Skin of body (tissue), 1 donor: ENCODE measurements at regions not wholly inside any gene's neighbourhood (a gene's known extent, or its start where the extent isn't known, plus 50 kb on each side); places are given as distances from the start of the nearest gene placed in this dataset.

Source experiments
- DNase-seq: peaks from one replicate; lab custom pipeline; 2025; lab: John Stamatoyannopoulos, UW

DNA sequence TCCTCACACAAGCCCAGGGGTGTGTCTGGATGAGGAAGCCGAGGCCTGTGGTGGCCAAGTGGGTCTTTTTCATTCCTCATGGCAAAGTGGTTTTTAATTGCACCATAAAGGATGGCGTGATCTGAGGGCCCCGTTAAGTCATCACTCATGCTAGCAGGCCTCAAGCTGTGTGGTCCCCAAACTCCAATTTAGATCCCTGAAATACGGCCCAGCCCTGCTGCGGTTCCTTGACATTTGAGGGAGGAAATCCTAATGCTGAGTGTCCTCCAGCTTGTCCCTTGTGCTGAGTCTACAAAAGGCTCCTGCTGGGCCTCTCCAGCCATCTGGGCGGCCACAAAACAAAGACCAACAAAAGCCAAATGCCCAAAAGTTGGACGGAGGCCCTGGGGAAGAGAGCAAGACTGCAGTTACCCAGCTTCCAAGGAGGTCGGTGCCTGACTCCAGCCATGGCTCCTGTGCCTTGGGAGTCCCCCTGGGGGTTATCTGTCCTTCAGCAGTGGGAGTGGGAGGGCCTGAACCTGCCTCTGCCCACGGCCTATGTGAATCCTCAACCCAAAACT, 162.3 kb upstream of the PDE10A start:
- no peak for DNase-seq

GRCh38 chr6:165823609-165824326, 160.7 kb upstream of the PDE10A start:
- DNase-seq: no peak

DNA sequence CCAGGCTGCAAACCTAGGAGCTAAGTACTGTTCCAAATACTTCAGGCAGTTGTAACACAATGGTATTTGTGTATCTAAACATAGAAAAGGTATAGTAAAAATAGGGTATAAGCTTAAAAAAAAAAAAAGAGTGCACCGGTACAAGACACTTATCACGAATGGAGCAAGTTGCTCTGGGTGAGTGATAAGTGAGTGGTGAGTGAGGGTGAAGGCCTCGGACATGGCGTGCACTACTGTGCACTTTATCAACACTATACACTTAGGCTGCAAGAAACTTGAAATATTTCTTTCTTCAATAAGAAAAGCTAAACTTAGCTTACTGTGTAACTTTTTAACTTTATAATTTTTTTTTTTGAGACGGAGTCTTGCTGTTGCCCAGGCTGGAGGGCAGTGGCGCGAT, 159.5 kb upstream of the PDE10A start:
- no peak for DNase-seq

DNA sequence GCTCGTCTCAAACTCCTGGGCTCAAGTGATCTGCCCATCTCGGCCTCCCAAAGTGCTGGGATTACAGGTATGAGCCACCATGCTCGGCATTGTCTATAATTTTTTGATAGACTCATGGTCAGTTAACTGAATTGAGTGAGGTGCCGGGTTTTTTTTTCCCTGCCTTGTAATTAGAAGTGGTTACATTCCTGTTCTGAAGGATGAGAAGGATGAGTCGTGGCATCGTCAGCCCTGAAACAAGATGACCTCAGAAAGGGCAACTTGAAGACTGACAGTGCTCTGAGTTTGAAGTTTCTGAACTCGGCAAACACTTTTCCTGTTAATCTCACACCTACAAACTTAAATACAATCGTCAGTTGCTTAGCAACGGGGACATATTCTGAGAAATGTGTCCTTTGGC, 158.7 kb upstream of the PDE10A start:
- no peak for DNase-seq

DNA sequence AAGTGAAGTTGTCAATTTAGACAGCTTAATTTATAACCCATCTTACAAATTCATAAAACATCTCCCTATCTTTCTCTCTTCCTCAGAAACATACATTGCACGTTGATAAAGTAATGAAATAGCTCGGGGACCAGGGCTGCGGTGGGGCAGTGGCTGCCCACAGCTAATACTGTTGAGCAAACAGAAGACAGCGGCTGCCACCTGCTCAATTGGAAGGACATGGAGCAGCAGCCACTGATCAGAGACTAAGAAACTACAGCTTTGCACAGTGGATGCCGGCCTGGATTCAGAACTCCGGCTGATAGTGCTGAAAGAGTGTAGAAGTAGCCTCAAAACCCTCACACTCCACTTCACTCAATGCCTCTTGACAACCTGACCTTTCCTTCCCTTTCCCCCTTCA, 157.9 kb upstream of the PDE10A start:
- no peak for DNase-seq

DNA sequence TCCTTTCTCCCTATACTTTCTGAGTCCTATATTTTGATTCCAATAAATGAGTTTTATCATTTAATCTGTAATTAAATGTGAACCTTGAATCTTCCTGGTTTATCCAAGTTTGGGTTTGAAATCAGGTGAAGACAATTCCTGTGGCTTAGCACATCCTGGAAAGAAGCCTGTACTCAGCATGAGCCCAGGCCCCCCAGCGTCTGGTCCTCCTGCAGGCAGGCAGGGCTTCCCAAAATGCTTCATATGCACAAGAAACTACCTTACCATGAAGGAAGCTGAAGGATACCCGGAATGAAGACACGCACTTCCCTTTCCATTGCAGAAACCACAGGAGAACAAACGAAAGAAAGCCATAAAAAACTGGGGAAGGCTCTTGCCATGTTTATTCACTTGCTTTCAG, 157.4 kb upstream of the PDE10A start:
- DNase-seq: no peak

- DNase-seq: no peak
These were observed 156.4 kb upstream of the PDE10A start for GRCh38 chr6:165819394-165819793.

DNA sequence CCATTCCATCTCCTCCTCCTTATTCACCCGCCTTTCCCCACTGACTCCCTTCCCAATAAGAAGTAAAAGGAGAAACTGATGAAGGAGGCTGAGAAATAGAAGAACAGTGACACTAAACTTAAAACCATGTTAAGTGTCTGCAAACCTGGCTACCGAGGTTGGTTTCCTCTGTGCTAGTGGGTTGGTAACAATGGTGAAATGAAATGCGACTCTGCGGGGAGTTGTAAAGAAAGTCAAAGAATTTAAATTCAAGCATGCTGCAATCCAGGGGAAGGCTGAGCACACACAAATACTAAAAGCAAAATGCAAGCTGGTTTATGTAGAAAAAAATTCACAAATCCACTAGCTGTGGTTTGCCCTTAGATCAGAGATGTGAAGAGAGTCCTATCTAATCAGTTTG, 155.2 kb upstream of the PDE10A start:
- no peak for DNase-seq

DNA sequence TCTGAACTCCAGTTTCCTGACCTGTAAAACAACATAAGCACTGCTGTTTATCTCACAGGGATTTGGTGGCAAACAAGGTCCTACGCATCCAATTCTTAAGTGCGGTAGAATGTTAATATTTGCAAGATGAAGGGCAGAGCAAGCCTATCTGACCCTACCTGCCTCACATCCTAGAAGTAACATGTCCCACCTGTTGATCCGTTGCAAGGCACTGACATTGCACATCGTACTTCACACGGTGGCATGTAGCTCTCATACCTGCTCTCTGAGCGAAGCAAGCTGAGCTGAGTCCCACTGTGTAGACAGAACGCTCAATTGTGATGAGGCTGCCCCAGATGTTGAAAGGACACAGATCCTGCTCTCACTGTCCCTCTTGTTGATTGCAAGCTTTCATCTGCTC, 154.7 kb upstream of the PDE10A start:
- DNase-seq: no peak

DNA sequence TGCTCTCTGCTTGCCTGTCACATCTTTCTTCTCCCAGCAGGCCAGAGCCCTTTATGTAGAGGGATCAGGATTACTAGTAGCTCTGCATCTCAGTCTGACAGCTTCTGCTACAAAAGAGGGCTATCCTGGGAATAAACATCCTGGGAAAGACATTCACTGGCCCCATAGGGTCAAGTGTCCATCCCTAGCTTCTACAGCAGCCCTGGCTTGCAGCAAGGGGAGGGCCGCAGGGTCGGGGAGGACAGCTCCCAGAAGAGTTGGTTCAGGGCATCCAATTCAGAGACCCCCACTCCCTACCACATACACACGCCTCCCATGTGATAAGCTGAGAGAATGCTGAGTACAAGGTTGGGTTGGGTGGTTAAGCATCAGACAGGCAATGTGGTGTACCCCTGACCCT, 154.1 kb upstream of the PDE10A start:
- DNase-seq: no peak

DNA sequence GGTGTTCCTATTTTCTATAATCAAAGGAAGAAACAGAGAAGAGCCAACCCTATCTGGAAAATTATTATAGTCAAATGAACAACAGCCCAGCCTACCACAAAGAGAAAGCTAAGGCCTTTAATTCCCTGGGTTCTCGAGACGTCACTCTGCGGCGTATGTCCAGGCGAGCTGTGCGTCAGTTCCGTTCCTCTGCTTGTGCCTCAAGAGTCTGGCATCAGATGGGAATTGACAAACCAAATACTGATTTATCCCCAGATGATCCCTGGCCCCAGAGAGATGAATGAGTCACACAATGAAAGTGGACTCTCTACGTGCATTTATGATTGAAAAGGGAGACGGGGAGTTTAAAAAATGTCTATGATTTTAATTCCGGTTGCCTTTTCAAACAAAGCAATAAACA, 151.6 kb upstream of the PDE10A start:
- DNase-seq: no peak

DNA sequence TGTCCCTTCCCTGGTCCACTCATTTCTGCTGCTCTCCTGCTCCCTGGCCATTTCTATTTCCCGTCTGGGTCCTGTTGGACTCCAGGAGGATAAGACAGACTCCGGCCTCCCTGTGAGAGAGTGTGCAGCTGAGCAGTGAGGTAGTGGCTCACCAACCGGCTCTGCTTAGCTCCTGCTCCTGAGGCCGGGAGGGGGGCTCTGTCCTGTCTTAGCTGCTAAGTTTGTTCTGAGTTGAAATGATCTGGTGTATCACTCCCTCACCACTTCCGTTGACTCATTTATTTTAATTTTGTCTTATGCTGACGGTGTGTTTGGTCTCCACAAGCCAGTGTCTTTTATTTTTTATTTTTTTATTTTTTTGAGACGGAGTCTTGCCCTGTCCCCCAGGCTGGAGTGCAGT, 148.5 kb upstream of the PDE10A start:
- DNase-seq: no peak

DNA sequence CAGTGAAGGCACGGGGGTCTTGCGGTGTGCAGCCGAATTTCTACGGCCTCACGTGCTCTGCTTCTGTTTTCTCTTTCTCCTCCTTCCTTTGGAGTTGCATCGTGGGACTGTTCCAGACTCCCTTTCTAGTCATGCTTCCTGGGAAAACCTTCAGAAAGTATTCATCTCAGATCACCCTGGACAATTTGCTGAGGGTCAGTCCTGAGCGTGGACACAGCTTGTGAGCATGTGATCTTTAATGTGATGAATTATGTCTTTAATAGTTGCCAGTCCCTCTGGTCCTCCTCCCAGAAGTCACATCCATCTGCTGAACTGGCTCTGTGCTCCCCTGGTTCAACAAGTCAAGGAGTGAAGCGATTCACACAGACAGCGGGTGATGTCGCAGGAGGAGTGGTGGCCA, 145.0 kb upstream of the PDE10A start:
- DNase-seq: no peak

GRCh38 chr6:165807249-165807960, 144.4 kb upstream of the PDE10A start:
- no peak for DNase-seq

DNA sequence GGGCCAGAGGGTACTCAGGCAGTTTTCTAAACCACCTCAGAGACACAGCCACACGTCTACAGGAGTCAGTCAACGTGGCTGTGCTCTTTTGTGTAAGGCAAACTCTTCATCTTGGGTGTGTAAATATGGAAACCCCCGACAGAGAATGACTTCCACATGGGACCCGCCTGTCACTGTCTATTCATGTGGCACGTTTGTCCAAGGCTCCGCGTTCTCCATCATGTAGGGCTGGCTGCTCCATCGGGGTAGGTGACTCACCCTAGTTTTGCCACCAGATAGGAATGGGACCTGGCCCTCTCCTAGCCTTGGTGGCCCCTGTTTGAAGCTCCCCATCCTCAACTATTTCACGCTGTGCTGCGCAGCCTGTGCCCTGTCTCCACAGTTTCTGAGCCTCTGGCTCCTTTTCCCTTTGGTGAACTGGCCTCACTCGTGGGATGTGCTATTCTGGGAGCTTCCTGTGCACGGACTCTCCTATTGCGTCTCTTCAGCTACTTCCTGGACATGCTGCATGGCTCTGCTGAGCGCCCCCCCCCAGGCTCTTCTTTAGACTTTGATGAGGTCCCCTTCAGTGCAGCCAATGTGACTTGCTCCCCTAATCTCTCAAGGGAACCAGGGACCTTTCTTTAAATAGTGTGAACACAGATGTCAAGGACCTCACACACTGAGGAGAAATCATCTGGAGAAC, 143.2 kb upstream of the PDE10A start:
- DNase-seq: no peak

GRCh38 chr6:165805636-165806035, 142.6 kb upstream of the PDE10A start:
- DNase-seq: no peak

GRCh38 chr6:165805067-165805555, 142.1 kb upstream of the PDE10A start:
- no peak for DNase-seq

DNA sequence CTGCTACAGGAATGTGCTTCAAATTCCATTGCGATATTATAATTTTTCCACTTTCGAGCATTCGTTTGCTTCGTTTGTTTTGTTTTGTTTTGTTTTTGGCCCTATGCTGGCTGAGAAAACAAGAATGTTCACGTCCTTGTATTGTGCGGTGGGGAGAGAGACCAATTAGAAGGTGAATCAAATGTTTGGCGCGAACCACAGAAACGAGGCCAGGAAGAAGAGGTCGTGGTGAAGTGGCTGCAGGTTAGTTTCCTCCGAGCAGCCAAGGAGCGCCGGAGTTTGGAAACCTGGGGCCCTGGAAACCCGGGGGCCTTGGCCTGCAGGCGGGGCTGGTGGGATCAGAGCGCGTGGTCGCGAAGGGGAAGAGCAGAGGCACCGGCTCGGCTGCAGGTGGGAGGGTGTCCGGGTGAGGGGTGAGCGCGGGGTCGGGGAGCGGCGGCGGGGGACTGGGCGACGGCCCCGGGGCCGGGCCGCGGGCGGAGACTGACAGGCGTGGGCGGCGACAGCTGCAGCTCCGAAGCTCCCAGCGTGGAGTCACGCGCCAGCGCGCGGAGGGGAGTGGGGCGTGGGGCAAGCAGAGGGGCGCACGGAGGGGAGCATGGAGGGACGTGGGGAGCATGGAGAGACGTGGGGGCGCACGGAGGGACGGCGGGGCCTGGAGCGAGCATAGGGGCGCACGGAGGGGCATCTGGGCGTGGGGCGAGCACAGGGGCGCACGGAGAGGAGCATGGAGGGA, 141.5 kb upstream of the PDE10A start:
- DNase-seq: peak; percentile 36

GRCh38 chr6:165800337-165800736, 137.3 kb upstream of the PDE10A start:
- no peak for DNase-seq

DNA sequence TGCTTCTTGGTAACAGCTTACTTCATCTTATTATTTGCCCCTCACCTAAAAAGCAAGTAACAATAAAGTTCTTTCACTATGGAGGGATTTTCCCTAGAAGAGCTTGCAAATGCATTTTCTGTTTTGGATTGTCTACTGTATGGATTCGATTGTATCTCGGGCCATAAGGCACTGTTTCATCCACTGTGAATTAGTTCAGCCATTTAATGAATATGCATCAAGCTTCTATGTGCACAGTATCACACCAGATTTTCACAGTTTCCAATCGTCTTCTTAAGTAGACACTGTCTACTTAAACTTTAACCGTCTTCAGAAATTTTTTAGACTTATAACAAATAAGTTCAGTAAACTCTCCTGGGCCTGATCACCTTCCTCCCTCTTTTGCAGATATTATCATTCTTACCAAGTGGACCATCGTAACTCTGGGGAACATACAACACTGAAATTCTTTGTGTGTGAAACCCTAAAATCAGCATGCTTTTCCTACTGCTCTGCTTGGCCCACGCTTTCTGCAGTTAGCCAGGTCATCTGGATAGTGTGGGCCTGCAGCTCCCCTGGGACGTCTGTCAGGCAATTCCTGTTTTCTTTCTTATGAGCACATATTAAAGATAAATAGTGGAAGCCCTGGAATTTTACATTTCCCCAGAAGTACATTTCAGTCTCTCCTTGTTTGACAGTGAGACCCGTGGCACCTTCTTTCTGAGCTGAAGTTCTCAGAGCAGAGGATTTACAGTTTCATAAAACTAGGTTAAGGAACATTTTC, 136.5 kb upstream of the PDE10A start:
- no peak for DNase-seq

- DNase-seq: no peak
These were observed 135.9 kb upstream of the PDE10A start for GRCh38 chr6:165798991-165799390.
